HCT116 (cell line): ENCODE measurements at regions not wholly inside any gene's neighbourhood (a gene's known extent, or its start where the extent isn't known, plus 50 kb on each side); places are given as distances from the start of the nearest gene placed in this dataset.

ENCODE experiments used
- ATAC-seq: fragments of 200-7000 bp; cut with Tn5 transposase; 2 replicates; pipeline ENCODE4 v1.9.1; 2020; ENCODE audit warnings: mild to moderate bottlenecking, moderate library complexity
- BruUV-seq: library from RNA; stranded (reverse); fragments of 400-500 nt; replicated peaks from 2 replicates; lab custom pipeline; 2021; lab: Mats Ljungman, UMichigan
- CTCF ChIA-PET: fragments of 300-600 bp; sonication (Branson Sonifier 250); formaldehyde crosslinking; loops from one replicate; lab custom pipeline; 2021; ENCODE audit warnings: antibody characterized with exemption; lab: Charles Lee
- POLR2A ChIA-PET: fragments of 300-600, 350-600 bp; sonication (Branson Sonifier 250); formaldehyde crosslinking; loops from one replicate; lab custom pipeline; 2021; ENCODE audit warnings: antibody characterized with exemption; lab: Charles Lee
- RAD21 ChIA-PET, 2 experiments: fragments of 300-600 bp; sonication (Branson Sonifier 250); formaldehyde crosslinking; loops; one replicate each; lab custom pipeline; 2023; ENCODE audit warnings: low total read pairs in 2 of 2; ENCODE audit not compliant: uncharacterized antibody in 2 of 2, unreplicated experiment in 2 of 2, low non-redundant PET in 1 of 2; lab: Charles Lee
- DNase-seq: peaks from one replicate; pipeline ENCODE4 v3.0.0-alpha.2; 2010; ENCODE audit warnings: low read depth, low spot score
- H2AFZ ChIP-seq: fragments of 200-600 bp; shearing (Covaris generic), sonication (generic); 2 replicates; pipeline ENCODE4 v1.6.1; 2017; ENCODE audit warnings: low read depth, mixed run types, mixed read lengths, antibody characterized with exemption, low read length; ENCODE audit not compliant: poor library complexity, severe bottlenecking
- H3K27ac ChIP-seq: 2 replicates; pipeline ENCODE4 v1.5.1; 2012; ENCODE audit warnings: low read depth, low read length
- H3K27me3 ChIP-seq: fragments of 200-600 bp; sonication (generic); 2 replicates; pipeline ENCODE4 v1.6.1; 2016; ENCODE audit warnings: mixed run types, low read length, mixed read lengths; ENCODE audit not compliant: insufficient read depth
- H3K36me3 ChIP-seq, 2 experiments: fragments of 200-500 bp in 1 of 2; fragments of 200-600 bp in 1 of 2; sonication (Bioruptor generic) in 1 of 2; sonication (generic) in 1 of 2; 2 replicates each; pipeline versions ENCODE4 v1.5.1 to v1.6.1; 2014 to 2016; ENCODE audit warnings: low read length in 2 of 2, inconsistent platforms in 1 of 2, mixed read lengths in 1 of 2, mixed run types in 1 of 2; ENCODE audit not compliant: insufficient read depth in 2 of 2, control insufficient read depth in 1 of 2
- H3K4me1 ChIP-seq, 2 experiments: fragments of 200-600 bp in 1 of 2; sonication (generic) in 1 of 2; 2 replicates each; pipeline versions ENCODE4 v1.5.1 to v1.6.1; 2012 to 2017; ENCODE audit warnings: low read length in 2 of 2, inconsistent platforms in 1 of 2, mild to moderate bottlenecking in 1 of 2, mixed read lengths in 1 of 2, mixed run types in 1 of 2, moderate library complexity in 1 of 2; ENCODE audit not compliant: insufficient read depth in 2 of 2, control insufficient read depth in 1 of 2
- H3K4me2 ChIP-seq: fragments of 200-600 bp; sonication (generic); 2 replicates; pipeline ENCODE4 v1.6.1; 2017; ENCODE audit warnings: mixed run types, low read length, mixed read lengths
- H3K4me3 ChIP-seq, 2 experiments: fragments of 200-600 bp in 1 of 2; sonication (generic) in 1 of 2; replicated peaks in 1 of 2; 2 replicates each; pipeline ENCODE4 v1.5.1; 2011 to 2016; ENCODE audit warnings: low read length in 2 of 2, control low read depth in 1 of 2, low read depth in 1 of 2, mild to moderate bottlenecking in 1 of 2, mixed read lengths in 1 of 2, mixed run types in 1 of 2
- H3K79me2 ChIP-seq: fragments of 200-600 bp; sonication (generic); 2 replicates; pipeline ENCODE4 v1.6.1; 2017; ENCODE audit warnings: mild to moderate bottlenecking, mixed run types, low read length, moderate library complexity, mixed read lengths; ENCODE audit not compliant: insufficient read depth
- H3K9ac ChIP-seq: fragments of 200-600 bp; sonication (generic); 2 replicates; pipeline ENCODE4 v1.6.1; 2016; ENCODE audit warnings: low read length, mixed read lengths
- H3K9me2 ChIP-seq: fragments of 200-600 bp; sonication (generic), shearing (Covaris generic); 2 replicates; pipeline ENCODE4 v1.6.1; 2017; ENCODE audit warnings: mixed run types, mild to moderate bottlenecking, moderate library complexity; ENCODE audit not compliant: insufficient read depth
- H3K9me3 ChIP-seq, 2 experiments: fragments of 200-500 bp in 1 of 2; fragments of 200-600 bp in 1 of 2; sonication (Bioruptor generic) in 1 of 2; sonication (generic) in 1 of 2; 2 replicates each; pipeline ENCODE4 v1.6.1; 2014 to 2017; ENCODE audit warnings: low read length in 2 of 2, mixed read lengths in 2 of 2, inconsistent platforms in 1 of 2, low read depth in 1 of 2, mild to moderate bottlenecking in 1 of 2, mixed run types in 1 of 2, moderate library complexity in 1 of 2; ENCODE audit not compliant: control insufficient read depth in 1 of 2, insufficient read depth in 1 of 2
- H4K20me1 ChIP-seq: fragments of 200-600 bp; sonication (generic), shearing (Covaris generic); 2 replicates; pipeline ENCODE4 v1.6.1; 2017; ENCODE audit warnings: mixed run types, mild to moderate bottlenecking, moderate library complexity; ENCODE audit not compliant: insufficient read depth
- CTCF ChIP-seq, 3 experiments: fragments of 200-600 bp in 1 of 3; sonication (generic) in 1 of 3; IDR thresholded peaks in 2 of 3; conservative IDR thresholded peaks in 1 of 3; 2 replicates each; pipeline ENCODE4 v1.5.1; 2012 to 2017; ENCODE audit warnings: low read depth in 2 of 3, low read length in 2 of 3, antibody characterized with exemption in 1 of 3, borderline replicate concordance in 1 of 3, control low read depth in 1 of 3, mild to moderate bottlenecking in 1 of 3, mixed read lengths in 1 of 3, mixed run types in 1 of 3, moderate library complexity in 1 of 3; ENCODE audit not compliant: insufficient read depth in 1 of 3
- REST ChIP-seq: IDR thresholded peaks from 2 replicates; pipeline ENCODE4 v1.6.1; 2012; ENCODE audit warnings: low read depth
- intact Hi-C: fragments of 100-400 bp; cut with micrococcal nuclease; formaldehyde crosslinking; loops from 2 replicates; pipeline ENCODE4 v1.10.0; 2022

- Histone ChIP-seq H3K27me3 (no peaks in the 10 kb centered on the region), H2AFZ (no peak overlapping the region), H4K20me1 (no peaks in the 10 kb centered on the region), H3K9ac (no peak overlapping the region), H3K4me1 (peaks cover 3 to 5% of the 10 kb centered on the region in 2 experiments; a peak in 2 of 4 replicates), H3K9me2 (no peaks in the 10 kb centered on the region), H3K27ac (no peak overlapping the region), H3K4me2 (no peak overlapping the region), H3K9me3 (no peaks in the 10 kb centered on the region), H3K36me3 (no peaks in the 10 kb centered on the region), H3K4me3 (no peak overlapping the region), H3K79me2 (no peaks in the 10 kb centered on the region)
- TF ChIP-seq REST, result no peak
- TF ChIP-seq CTCF (IDR thresholded peaks at IDR 0.05 in 2 of 3, conservative IDR thresholded peaks at IDR 0.05 in 1 of 3; ENCODE audit: borderline replicate concordance in 1 of 3, insufficient read depth in 1 of 3, low read depth in 2 of 3, low read length in 2 of 3), result no peak
- ATAC-seq (no peak), DNase-seq (no peak)
- POLR2A ChIA-PET, result no interaction called here
- CTCF ChIA-PET, result no interaction called here
- intact Hi-C loops, result no loop called here
- RAD21 ChIA-PET, result no interaction called here
- no TSS peak for BruUV-seq
Measured at GRCh38 chr3:139265131-139266016, 78.4 kb upstream of the MRPS22 start.
